ENCODE measurements at regions not wholly inside any gene's neighbourhood (a gene's known extent, or its start where the extent isn't known, plus 50 kb on each side); places are given as distances from the start of the nearest gene placed in this dataset.
"Not testable (repeated sequence)": the region's sequence is repeated elsewhere in the genome, so short reads cannot be mapped to it uniquely, and the experiment has no call there.

DNA sequence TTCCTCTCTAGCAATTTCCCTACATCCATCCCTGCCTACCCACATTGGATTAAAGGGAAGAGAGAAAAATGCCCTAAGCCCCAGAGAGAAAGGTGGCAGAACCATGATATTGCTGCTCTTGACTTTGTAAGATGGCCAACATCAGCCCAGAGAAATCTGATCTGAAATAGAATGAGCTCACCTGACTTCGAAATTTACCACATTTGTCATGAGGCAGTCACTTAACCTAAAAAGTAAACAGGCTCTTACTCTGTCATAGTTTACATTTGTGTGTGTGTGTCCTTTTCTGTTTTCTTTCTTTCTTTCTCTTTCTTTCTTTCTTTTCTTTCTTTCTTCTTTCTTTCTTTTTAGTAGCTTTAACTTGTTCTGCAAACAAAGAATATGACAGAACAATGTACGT, 255.0 kb upstream of the PLGLB1 start:
- H3K27ac ChIP-seq (ENCODE audit: insufficient read depth, low read depth, low read length); BruUV-seq (replicated peaks); H2AFZ ChIP-seq (ENCODE audit: low read depth, low read length); H3K27me3 ChIP-seq (ENCODE audit: control insufficient read depth in 2 of 2, insufficient read depth in 2 of 2, low read length in 2 of 2); CTCF ChIA-PET; H3K79me2 ChIP-seq (ENCODE audit: control insufficient read depth, insufficient read depth, low read length); FAIRE-seq; H3K9me3 ChIP-seq (replicated peaks; ENCODE audit: control insufficient read depth, insufficient read depth, low read length); H3K36me3 ChIP-seq (ENCODE audit: control insufficient read depth in 2 of 2, extremely low read depth in 1 of 2, insufficient read depth in 2 of 2, low read length in 2 of 2); H3K4me1 ChIP-seq (ENCODE audit: control insufficient read depth, extremely low read depth, insufficient read depth, low read length); H3K4me3 ChIP-seq (replicated peaks in 1 of 3; ENCODE audit: insufficient read depth in 1 of 3, low read depth in 1 of 3, low read length in 3 of 3); dilution Hi-C loops (cut with MboI; ENCODE audit: extremely low pct_ligation_motif_present, low sequenced_read_pairs); H3K9me1 ChIP-seq (replicated peaks; ENCODE audit: control insufficient read depth, extremely low read depth, insufficient read depth, low read length); DNase-seq (ENCODE audit: low read depth, low spot score); H3K9ac ChIP-seq (replicated peaks; ENCODE audit: extremely low read depth, insufficient read depth, low read length); H3K4me2 ChIP-seq (ENCODE audit: insufficient read depth, low read length); intact Hi-C loops (cut with micrococcal nuclease); POLR2A ChIA-PET; H4K20me1 ChIP-seq (replicated peaks; ENCODE audit: control insufficient read depth, extremely low read depth, insufficient read depth, low read length): not testable (repeated sequence)

DNA sequence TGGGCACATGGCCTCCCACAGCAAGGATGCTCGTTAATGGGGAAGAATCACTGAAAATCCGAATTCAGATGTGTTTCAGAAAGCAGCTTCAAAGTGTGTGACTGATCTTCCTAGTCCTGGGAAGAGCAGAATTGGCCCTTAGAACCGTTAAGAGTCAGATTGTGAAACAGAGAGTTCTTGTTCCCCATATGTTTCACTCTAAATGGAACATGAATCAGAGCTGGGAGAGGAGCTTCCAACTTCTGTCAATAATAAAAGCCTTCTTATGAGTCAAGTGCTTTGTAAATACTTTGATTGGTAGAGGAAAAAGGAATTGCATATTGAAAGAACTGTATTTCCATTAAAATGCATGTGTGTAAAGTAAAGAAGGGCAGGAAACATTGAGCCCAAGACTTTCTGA, 256.1 kb upstream of the PLGLB1 start:
- H3K9me1 ChIP-seq (replicated peaks; ENCODE audit: control insufficient read depth, extremely low read depth, insufficient read depth, low read length); H3K4me2 ChIP-seq (ENCODE audit: insufficient read depth, low read length); H3K27ac ChIP-seq (ENCODE audit: insufficient read depth, low read depth, low read length); CTCF ChIA-PET; H4K20me1 ChIP-seq (replicated peaks; ENCODE audit: control insufficient read depth, extremely low read depth, insufficient read depth, low read length); intact Hi-C loops (cut with micrococcal nuclease); H3K4me1 ChIP-seq (ENCODE audit: control insufficient read depth, extremely low read depth, insufficient read depth, low read length); dilution Hi-C loops (cut with MboI; ENCODE audit: extremely low pct_ligation_motif_present, low sequenced_read_pairs); H2AFZ ChIP-seq (ENCODE audit: low read depth, low read length); BruUV-seq (replicated peaks); FAIRE-seq; POLR2A ChIA-PET; H3K27me3 ChIP-seq (ENCODE audit: control insufficient read depth in 2 of 2, insufficient read depth in 2 of 2, low read length in 2 of 2); H3K9me3 ChIP-seq (replicated peaks; ENCODE audit: control insufficient read depth, insufficient read depth, low read length); H3K9ac ChIP-seq (replicated peaks; ENCODE audit: extremely low read depth, insufficient read depth, low read length); DNase-seq (ENCODE audit: low read depth, low spot score); H3K4me3 ChIP-seq (replicated peaks in 1 of 3; ENCODE audit: insufficient read depth in 1 of 3, low read depth in 1 of 3, low read length in 3 of 3); H3K79me2 ChIP-seq (ENCODE audit: control insufficient read depth, insufficient read depth, low read length); H3K36me3 ChIP-seq (ENCODE audit: control insufficient read depth in 2 of 2, extremely low read depth in 1 of 2, insufficient read depth in 2 of 2, low read length in 2 of 2): not testable (repeated sequence)

DNA sequence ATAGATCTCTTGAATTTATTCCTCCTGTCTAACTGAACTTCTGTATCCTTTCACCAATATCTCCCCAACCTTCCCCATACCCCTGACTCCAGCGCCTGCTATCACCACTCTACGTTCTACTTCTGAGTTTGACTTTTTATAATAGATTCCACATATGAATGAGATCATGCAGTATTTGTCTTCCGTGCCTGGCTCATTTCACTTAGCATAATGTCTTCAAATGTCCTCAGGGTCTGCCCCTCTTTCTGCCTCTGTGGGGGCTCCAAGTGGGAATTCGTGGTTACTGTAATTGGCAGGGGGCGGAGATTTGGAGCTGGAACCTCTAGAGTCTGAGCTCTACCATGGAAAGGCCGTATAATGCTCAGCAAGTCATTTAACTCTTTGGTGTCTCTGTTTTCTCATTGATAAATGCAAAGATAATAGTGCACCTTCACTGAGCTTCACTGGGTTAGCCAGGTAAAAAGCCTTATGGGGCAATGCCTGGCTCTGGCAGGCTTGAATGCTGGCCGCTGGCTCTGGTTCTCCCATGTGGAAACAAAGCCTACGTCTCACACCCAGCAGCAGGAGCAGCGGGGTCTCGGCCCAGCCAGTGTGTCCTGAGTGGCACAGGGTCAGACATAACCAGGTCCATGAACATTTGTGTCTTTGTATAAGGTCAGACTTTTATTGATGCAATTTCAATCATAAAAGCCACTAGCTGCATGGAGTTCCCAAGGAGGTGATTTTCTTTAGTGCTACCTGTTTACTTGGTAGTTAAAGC, 259.1 kb upstream of the PLGLB1 start:
- FAIRE-seq; H3K79me2 ChIP-seq (ENCODE audit: control insufficient read depth, insufficient read depth, low read length); H4K20me1 ChIP-seq (replicated peaks; ENCODE audit: control insufficient read depth, extremely low read depth, insufficient read depth, low read length); H2AFZ ChIP-seq (ENCODE audit: low read depth, low read length); dilution Hi-C loops (cut with MboI; ENCODE audit: extremely low pct_ligation_motif_present, low sequenced_read_pairs); intact Hi-C loops (cut with micrococcal nuclease); H3K9me3 ChIP-seq (replicated peaks; ENCODE audit: control insufficient read depth, insufficient read depth, low read length); H3K27me3 ChIP-seq (ENCODE audit: control insufficient read depth in 2 of 2, insufficient read depth in 2 of 2, low read length in 2 of 2); H3K9ac ChIP-seq (replicated peaks; ENCODE audit: extremely low read depth, insufficient read depth, low read length); POLR2A ChIA-PET; DNase-seq (ENCODE audit: low read depth, low spot score); H3K9me1 ChIP-seq (replicated peaks; ENCODE audit: control insufficient read depth, extremely low read depth, insufficient read depth, low read length); H3K4me3 ChIP-seq (replicated peaks in 1 of 3; ENCODE audit: insufficient read depth in 1 of 3, low read depth in 1 of 3, low read length in 3 of 3); CTCF ChIA-PET; H3K4me1 ChIP-seq (ENCODE audit: control insufficient read depth, extremely low read depth, insufficient read depth, low read length); H3K4me2 ChIP-seq (ENCODE audit: insufficient read depth, low read length); H3K36me3 ChIP-seq (ENCODE audit: control insufficient read depth in 2 of 2, extremely low read depth in 1 of 2, insufficient read depth in 2 of 2, low read length in 2 of 2); BruUV-seq (replicated peaks); H3K27ac ChIP-seq (ENCODE audit: insufficient read depth, low read depth, low read length): not testable (repeated sequence)

DNA sequence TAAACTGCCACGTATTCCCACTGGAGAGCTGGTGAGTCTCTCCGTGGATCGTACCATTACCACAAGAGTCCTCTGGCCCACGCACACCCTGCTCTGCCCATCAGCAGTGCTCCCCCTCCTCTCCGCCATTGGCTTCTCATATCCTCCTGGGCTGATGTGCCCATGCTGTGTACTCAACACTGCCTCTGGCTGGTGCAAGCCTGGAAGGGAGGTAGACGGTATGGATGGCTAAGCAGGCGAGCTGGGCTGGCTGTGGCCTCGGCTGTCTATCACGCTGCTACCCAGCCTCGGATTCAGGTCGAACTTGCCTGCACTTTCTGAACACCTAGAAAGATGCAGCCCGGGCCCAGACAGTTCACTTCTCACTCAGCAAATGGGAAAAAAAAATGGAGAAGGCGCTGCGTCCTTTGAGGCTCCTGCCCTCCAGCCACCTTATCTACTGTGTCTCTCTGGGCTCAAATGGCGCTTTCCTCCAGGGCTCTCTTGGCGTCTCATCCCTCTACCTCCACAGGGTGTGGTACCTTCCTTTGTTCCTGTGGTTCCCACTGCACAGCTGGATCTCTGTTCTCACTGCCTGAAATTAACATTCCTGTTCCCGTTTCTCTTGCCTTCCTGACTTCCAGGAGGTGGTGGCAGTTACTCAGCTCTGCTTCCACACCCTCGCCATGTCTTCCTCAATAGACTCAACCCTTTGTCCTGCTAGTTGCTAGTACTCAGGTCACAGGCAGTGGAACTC, 262.3 kb upstream of the PLGLB1 start:
- BruUV-seq (replicated peaks); H3K27me3 ChIP-seq (ENCODE audit: control insufficient read depth in 2 of 2, insufficient read depth in 2 of 2, low read length in 2 of 2); H3K27ac ChIP-seq (ENCODE audit: insufficient read depth, low read depth, low read length); H3K4me1 ChIP-seq (ENCODE audit: control insufficient read depth, extremely low read depth, insufficient read depth, low read length); H3K4me3 ChIP-seq (replicated peaks in 1 of 3; ENCODE audit: insufficient read depth in 1 of 3, low read depth in 1 of 3, low read length in 3 of 3); H4K20me1 ChIP-seq (replicated peaks; ENCODE audit: control insufficient read depth, extremely low read depth, insufficient read depth, low read length); dilution Hi-C loops (cut with MboI; ENCODE audit: extremely low pct_ligation_motif_present, low sequenced_read_pairs); H3K36me3 ChIP-seq (ENCODE audit: control insufficient read depth in 2 of 2, extremely low read depth in 1 of 2, insufficient read depth in 2 of 2, low read length in 2 of 2); DNase-seq (ENCODE audit: low read depth, low spot score); H2AFZ ChIP-seq (ENCODE audit: low read depth, low read length); POLR2A ChIA-PET; intact Hi-C loops (cut with micrococcal nuclease); CTCF ChIA-PET; H3K4me2 ChIP-seq (ENCODE audit: insufficient read depth, low read length); H3K9me3 ChIP-seq (replicated peaks; ENCODE audit: control insufficient read depth, insufficient read depth, low read length); FAIRE-seq; H3K9ac ChIP-seq (replicated peaks; ENCODE audit: extremely low read depth, insufficient read depth, low read length); H3K79me2 ChIP-seq (ENCODE audit: control insufficient read depth, insufficient read depth, low read length); H3K9me1 ChIP-seq (replicated peaks; ENCODE audit: control insufficient read depth, extremely low read depth, insufficient read depth, low read length): not testable (repeated sequence)
